ENCODE measurements at regions not wholly inside any gene's neighbourhood (a gene's known extent, or its start where the extent isn't known, plus 50 kb on each side); places are given as distances from the start of the nearest gene placed in this dataset.
A peak's percentile ranks its signal among the peaks of the same experiment; 100 is the strongest.

- no peaks in the 10 kb centered on the region for H3K27me3 ChIP-seq (ENCODE audit: control insufficient read depth, insufficient read depth, low read length)
- no peak overlapping the region for H3K4me3 ChIP-seq (ENCODE audit: low read depth, low read length)
- DNase-seq (ENCODE audit: low read depth), result no peak
- ChIA-PET CTCF (interaction anchor here (0.7 to 2.3 kb wide), 9 partner anchors 10 to 1121 kb away, joined by 3 to 6 read pairs (median 3); no protein-coding TSS in a partner anchor), POLR2A (no interaction called here)
- no peak for TF ChIP-seq CTCF (IDR thresholded peaks at IDR 0.05; ENCODE audit: insufficient read depth, low read depth, low read length)
- H3K36me3 ChIP-seq (ENCODE audit: control insufficient read depth, insufficient read depth, low read length), result no peaks in the 10 kb centered on the region
These were observed 216.2 kb upstream of the CTSO start for GRCh38 chr4:156169861-156170260.

- Histone ChIP-seq H3K27me3 (ENCODE audit: control insufficient read depth, insufficient read depth, low read length) (no peaks in the 10 kb centered on the region), H3K4me3 (ENCODE audit: low read depth, low read length) (no peak overlapping the region), H3K36me3 (ENCODE audit: control insufficient read depth, insufficient read depth, low read length) (no peaks in the 10 kb centered on the region)
- ChIA-PET CTCF (interaction anchor here (0.6 to 2.3 kb wide), 14 partner anchors 9 to 1122 kb away, joined by 3 to 8 read pairs (median 3); no protein-coding TSS in a partner anchor), POLR2A (no interaction called here)
- peak; percentile 77 for TF ChIP-seq CTCF (IDR thresholded peaks at IDR 0.05; ENCODE audit: insufficient read depth, low read depth, low read length)
- peak; percentile 58 for DNase-seq (ENCODE audit: low read depth)
These were observed 215.3 kb upstream of the CTSO start for GRCh38 chr4:156169011-156169410.

GRCh38 chr4:156168288-156168687, 214.6 kb upstream of the CTSO start:
- POLR2A ChIA-PET, result no interaction called here
- no peaks in the 10 kb centered on the region for H3K27me3 ChIP-seq (ENCODE audit: control insufficient read depth, insufficient read depth, low read length)
- CTCF ChIA-PET, result interaction anchor here (0.6 to 2.3 kb wide), 10 partner anchors 11 to 736 kb away, joined by 3 to 8 read pairs (median 3); no protein-coding TSS in a partner anchor

GRCh38 chr4:156158747-156159146, 205.1 kb upstream of the CTSO start:
- POLR2A ChIA-PET, result no interaction called here
- no peak for TF ChIP-seq CTCF (IDR thresholded peaks at IDR 0.05; ENCODE audit: insufficient read depth, low read depth, low read length)
- CTCF ChIA-PET, result no interaction called here
- H3K4me3 ChIP-seq (ENCODE audit: low read depth, low read length), result no peak overlapping the region
- no peaks in the 10 kb centered on the region for H3K36me3 ChIP-seq (ENCODE audit: control insufficient read depth, insufficient read depth, low read length)
- H3K27me3 ChIP-seq (ENCODE audit: control insufficient read depth, insufficient read depth, low read length), result no peaks in the 10 kb centered on the region
- DNase-seq (ENCODE audit: low read depth), result no peak

More at GRCh38 chr4:156168288-156168687, 214.6 kb upstream of the CTSO start:
- H3K4me3 ChIP-seq (ENCODE audit: low read depth, low read length), result no peak overlapping the region
- H3K36me3 ChIP-seq (ENCODE audit: control insufficient read depth, insufficient read depth, low read length), result no peaks in the 10 kb centered on the region
- TF ChIP-seq CTCF (IDR thresholded peaks at IDR 0.05; ENCODE audit: insufficient read depth, low read depth, low read length), result no peak
- no peak for DNase-seq (ENCODE audit: low read depth)

- Histone ChIP-seq H3K36me3 (ENCODE audit: control insufficient read depth, insufficient read depth, low read length) (no peaks in the 10 kb centered on the region), H3K27me3 (ENCODE audit: control insufficient read depth, insufficient read depth, low read length) (no peaks in the 10 kb centered on the region), H3K4me3 (ENCODE audit: low read depth, low read length) (no peak overlapping the region)
- DNase-seq (ENCODE audit: low read depth), result no peak
- TF ChIP-seq CTCF (IDR thresholded peaks at IDR 0.05; ENCODE audit: insufficient read depth, low read depth, low read length), result peak; percentile 27
- CTCF ChIA-PET, result no interaction called here
- POLR2A ChIA-PET, result no interaction called here
These were observed 201.3 kb upstream of the CTSO start for GRCh38 chr4:156154978-156155377.

Measured in BJ (cell line).